BJ (cell line): ENCODE measurements at regions not wholly inside any gene's neighbourhood (a gene's known extent, or its start where the extent isn't known, plus 50 kb on each side); places are given as distances from the start of the nearest gene placed in this dataset.

ENCODE experiments used
- CTCF ChIA-PET: fragments of 350-600 bp; formaldehyde crosslinking; extraction: SDS; loops from one replicate; lab custom pipeline; 2021; ENCODE audit warnings: antibody characterized with exemption, inconsistent platforms; lab: Yijun Ruan, JAX
- POLR2A ChIA-PET: fragments of 300-600 bp; sonication (Branson Sonifier 250); formaldehyde crosslinking; extraction: SDS; loops from one replicate; lab custom pipeline; 2021; ENCODE audit warnings: antibody characterized with exemption; lab: Charles Lee
- DNase-seq: peaks from one replicate; pipeline ENCODE4 v3.0.0-alpha.2; 2011; ENCODE audit warnings: low read depth
- H3K27me3 ChIP-seq: 2 replicates; pipeline ENCODE4 v1.6.0; 2011; ENCODE audit warnings: low read length; ENCODE audit not compliant: control insufficient read depth, insufficient read depth
- H3K36me3 ChIP-seq: 2 replicates; pipeline ENCODE4 v1.5.1; 2011; ENCODE audit warnings: low read length; ENCODE audit not compliant: control insufficient read depth, insufficient read depth
- H3K4me3 ChIP-seq: 2 replicates; pipeline ENCODE4 v1.5.1; 2011; ENCODE audit warnings: low read depth, mild to moderate bottlenecking, control low read depth, low read length
- CTCF ChIP-seq: IDR thresholded peaks from 2 replicates; pipeline ENCODE4 v1.5.1; 2011; ENCODE audit warnings: low read depth, mild to moderate bottlenecking, control low read depth, inconsistent platforms, low read length, moderate library complexity; ENCODE audit not compliant: insufficient read depth

DNA sequence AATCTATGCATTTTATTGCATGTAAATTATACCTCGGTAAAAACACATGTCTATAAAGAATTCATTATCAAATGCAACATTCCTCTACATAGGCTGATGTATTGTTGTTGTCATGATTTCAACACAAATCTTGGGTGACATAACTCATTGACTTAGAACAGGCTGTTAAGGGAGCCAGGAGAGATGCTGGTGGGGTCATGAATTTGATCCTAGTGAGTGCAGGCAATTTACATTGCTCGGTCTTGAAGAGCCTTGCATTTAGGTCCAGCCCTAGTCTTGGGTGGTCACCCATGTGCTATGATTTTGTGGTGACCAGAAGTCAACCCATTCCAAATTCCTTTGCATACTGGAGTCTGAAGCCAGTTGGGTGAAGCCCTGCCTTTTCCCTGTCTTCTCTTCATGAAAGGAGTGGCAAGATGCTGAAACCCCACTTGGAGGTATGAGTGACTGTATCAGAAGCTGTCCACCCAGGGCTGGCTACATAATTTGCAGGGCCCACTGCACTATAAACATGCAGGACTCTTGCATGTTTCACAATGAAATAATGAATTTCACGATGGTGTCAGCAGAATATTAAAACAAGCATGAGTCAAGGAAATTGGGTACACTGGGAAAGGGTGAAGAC lies 59.2 kb downstream of the RPLP1 start:
- peaks cover 6% of the 10 kb centered on the region for H3K27me3 ChIP-seq
- H3K36me3 ChIP-seq, result no peaks in the 10 kb centered on the region
- ChIA-PET POLR2A (no interaction called here), CTCF (no interaction called here)
- TF ChIP-seq CTCF, result no peak
- no peak for DNase-seq
- H3K4me3 ChIP-seq, result no peak overlapping the region

DNA sequence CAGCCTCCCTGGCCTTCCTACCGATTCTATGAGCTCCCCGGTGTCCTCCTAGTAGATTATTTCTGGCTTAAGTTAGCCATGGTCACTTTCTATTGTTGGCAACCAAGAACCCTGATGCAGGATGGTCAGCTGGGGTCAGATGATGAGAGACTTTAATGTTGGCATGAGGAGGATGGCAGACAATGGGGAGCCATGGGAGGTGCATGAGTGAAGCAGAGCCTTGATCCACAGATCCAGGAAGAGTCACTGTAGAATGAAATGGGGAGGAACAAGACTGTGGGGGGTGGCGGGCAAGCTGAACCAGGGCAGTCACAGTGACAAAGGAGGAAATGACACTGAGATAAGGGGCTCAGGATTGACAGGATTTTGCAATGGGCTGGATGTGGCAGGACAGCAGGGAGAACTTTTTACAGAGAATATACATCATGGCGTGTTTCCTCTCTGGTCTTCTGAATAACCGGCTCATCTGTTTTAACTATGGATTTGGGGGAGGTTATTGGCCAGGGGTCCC lies 60.9 kb downstream of the RPLP1 start:
- POLR2A ChIA-PET, result no interaction called here
- TF ChIP-seq CTCF, result no peak
- CTCF ChIA-PET, result no interaction called here
- Histone ChIP-seq H3K4me3 (no peak overlapping the region), H3K36me3 (no peaks in the 10 kb centered on the region), H3K27me3 (peaks cover 8% of the 10 kb centered on the region)
- DNase-seq, result no peak

DNA sequence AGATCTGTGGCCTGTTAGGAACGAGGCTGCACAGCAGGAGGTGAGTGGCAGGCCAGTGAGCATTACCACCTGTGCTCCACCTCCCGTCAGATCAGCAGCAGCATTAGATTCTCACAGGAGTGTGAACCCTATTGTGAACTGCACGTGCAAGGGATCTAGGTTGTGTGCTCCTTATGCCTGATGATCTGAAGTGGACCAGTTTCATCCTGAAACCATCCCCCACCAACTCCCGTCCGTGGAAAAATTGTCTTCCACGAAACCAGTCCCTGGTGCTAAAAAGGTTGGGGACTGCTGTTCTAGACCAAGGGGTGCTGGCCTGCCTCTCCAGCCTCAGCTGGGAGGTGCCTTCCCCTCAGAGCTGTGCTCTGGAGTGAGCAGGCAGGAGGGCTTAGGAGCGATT lies 61.4 kb downstream of the RPLP1 start:
- Histone ChIP-seq H3K4me3 (no peak overlapping the region), H3K27me3 (peaks cover 8% of the 10 kb centered on the region), H3K36me3 (no peaks in the 10 kb centered on the region)
- ChIA-PET CTCF (interaction anchor here (0.8 to 0.9 kb wide), 2 partner anchors 9 to 974 kb away, joined by 3 read pairs; no protein-coding TSS in a partner anchor), POLR2A (no interaction called here)
- no peak for TF ChIP-seq CTCF
- no peak for DNase-seq

DNA sequence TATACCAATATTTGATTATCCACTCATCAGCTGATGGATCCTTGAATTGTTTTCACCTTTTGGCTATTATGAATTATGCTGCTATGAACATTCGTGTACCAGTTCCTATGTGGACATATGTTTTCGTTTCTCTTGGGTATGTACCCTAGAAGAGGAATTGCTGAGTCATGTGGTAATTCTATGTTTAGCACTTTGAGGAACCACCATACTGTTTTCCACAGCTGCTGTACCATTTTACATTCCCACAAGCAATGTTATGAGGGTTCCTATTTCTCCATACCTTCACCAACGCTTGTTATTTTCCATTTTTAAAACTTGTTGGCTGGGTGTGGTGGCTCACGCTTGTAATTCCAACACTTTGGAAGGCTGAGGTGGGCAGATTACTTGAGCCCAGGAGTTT lies 62.9 kb downstream of the RPLP1 start:
- no peak for TF ChIP-seq CTCF
- Histone ChIP-seq H3K36me3 (no peaks in the 10 kb centered on the region), H3K27me3 (peaks cover 6% of the 10 kb centered on the region), H3K4me3 (no peak overlapping the region)
- no peak for DNase-seq
- ChIA-PET POLR2A (no interaction called here), CTCF (no interaction called here)

- ChIA-PET POLR2A (no interaction called here), CTCF (no interaction called here)
- Histone ChIP-seq H3K36me3 (no peaks in the 10 kb centered on the region), H3K27me3 (peaks cover 6% of the 10 kb centered on the region), H3K4me3 (no peak overlapping the region)
- DNase-seq, result no peak
- TF ChIP-seq CTCF, result no peak
Observed at GRCh38 chr15:69515926-69516325, 63.3 kb downstream of the RPLP1 start.
